Caco-2 (cell line): ENCODE measurements at regions not wholly inside any gene's neighbourhood (a gene's known extent, or its start where the extent isn't known, plus 50 kb on each side); places are given as distances from the start of the nearest gene placed in this dataset.

Source experiments
- BruUV-seq: library from RNA; stranded (reverse); fragments of 400-500 nt; replicated peaks from 2 replicates; lab custom pipeline; 2021; lab: Mats Ljungman, UMichigan
- CTCF ChIA-PET: fragments of 300-600 bp; sonication (Branson Sonifier 250); formaldehyde crosslinking; loops from one replicate; lab custom pipeline; 2022; ENCODE audit warnings: antibody characterized with exemption; lab: Charles Lee
- POLR2A ChIA-PET: fragments of 300-600 bp; sonication (Branson Sonifier 250); formaldehyde crosslinking; loops from one replicate; lab custom pipeline; 2022; ENCODE audit warnings: antibody characterized with exemption; lab: Charles Lee
- DNase-seq, 2 experiments: peaks; one replicate each; pipeline versions ENCODE4 v3.0.0 to v3.0.0-alpha.2; 2020 to 2022
- H3K27me3 ChIP-seq: replicated peaks from 2 replicates; pipeline ENCODE4 v1.6.0; 2011; ENCODE audit warnings: low read length; ENCODE audit not compliant: control insufficient read depth, insufficient read depth
- H3K36me3 ChIP-seq: 2 replicates; pipeline ENCODE4 v1.5.1; 2011; ENCODE audit warnings: low read length; ENCODE audit not compliant: control insufficient read depth, insufficient read depth
- H3K4me1 ChIP-seq: fragments of 250-450 bp; sonication (Bioruptor Pico); 2 replicates; pipeline ENCODE4 v1.5.1; 2020; ENCODE audit warnings: mild to moderate bottlenecking
- H3K4me3 ChIP-seq: 2 replicates; pipeline ENCODE4 v1.5.1; 2011; ENCODE audit warnings: low read depth, mild to moderate bottlenecking, control low read depth, low read length
- H3K9me3 ChIP-seq: fragments of 250-450 bp; sonication (Bioruptor Pico); 2 replicates; pipeline ENCODE4 v1.5.1; 2020; ENCODE audit warnings: mild to moderate bottlenecking, moderate library complexity
- H3K27ac Mint-ChIP-seq: one replicate; pipeline ENCODE4 v1.8.0; 2022; ENCODE audit warnings: mixed read lengths; ENCODE audit not compliant: unreplicated experiment
- H3K27me3 Mint-ChIP-seq: one replicate; pipeline ENCODE4 v1.8.0; 2022; ENCODE audit warnings: mixed read lengths; ENCODE audit not compliant: insufficient read depth, unreplicated experiment
- H3K36me3 Mint-ChIP-seq: one replicate; pipeline ENCODE4 v1.8.0; 2022; ENCODE audit warnings: mild to moderate bottlenecking, mixed read lengths; ENCODE audit not compliant: insufficient read depth, unreplicated experiment
- H3K4me1 Mint-ChIP-seq: one replicate; pipeline ENCODE4 v1.8.0; 2022; ENCODE audit warnings: low read depth, mixed read lengths; ENCODE audit not compliant: unreplicated experiment
- H3K4me3 Mint-ChIP-seq: one replicate; pipeline ENCODE4 v1.8.0; 2022; ENCODE audit warnings: mild to moderate bottlenecking, moderate library complexity, mixed read lengths; ENCODE audit not compliant: unreplicated experiment
- H3K9me3 Mint-ChIP-seq: one replicate; pipeline ENCODE4 v1.8.0; 2022; ENCODE audit warnings: mixed read lengths; ENCODE audit not compliant: unreplicated experiment
- CTCF ChIP-seq, 2 experiments: fragments of 200-600 bp in 1 of 2; IDR thresholded peaks; 1 replicate in 1 of 2; 2 replicates in 1 of 2; pipeline versions ENCODE4 v1.5.1 to v1.8.0; 2011 to 2022; ENCODE audit warnings: antibody characterized with exemption in 1 of 2, control low read depth in 1 of 2, inconsistent platforms in 1 of 2, low read depth in 1 of 2, low read length in 1 of 2, mild to moderate bottlenecking in 1 of 2, moderate library complexity in 1 of 2; ENCODE audit not compliant: insufficient read depth in 1 of 2, severe bottlenecking in 1 of 2, unreplicated experiment in 1 of 2
- intact Hi-C: fragments of 100-400 bp; cut with micrococcal nuclease; formaldehyde crosslinking; loops from one replicate; pipeline ENCODE4 v1.10.0; 2022; ENCODE audit not compliant: unreplicated experiment

- no peak overlapping the region for H3K27ac Mint-ChIP-seq
- no peaks in the 10 kb centered on the region for H3K27me3 Mint-ChIP-seq
- Histone ChIP-seq H3K4me1 (peaks cover 19% of the 10 kb centered on the region), H3K4me3 (no peak overlapping the region), H3K36me3 (no peaks in the 10 kb centered on the region), H3K27me3 (no peaks in the 10 kb centered on the region), H3K9me3 (no peaks in the 10 kb centered on the region)
- no peak for DNase-seq
- no peaks in the 10 kb centered on the region for H3K36me3 Mint-ChIP-seq
- no peak for TF ChIP-seq CTCF (IDR thresholded peaks at IDR 0.05; ENCODE audit: insufficient read depth in 1 of 2, low read depth in 1 of 2, low read length in 1 of 2, severe bottlenecking in 1 of 2, unreplicated experiment in 1 of 2)
- POLR2A ChIA-PET, result no interaction called here
- intact Hi-C loops, result no loop called here
- H3K4me3 Mint-ChIP-seq, result no peak overlapping the region
- BruUV-seq, result no TSS peak
- CTCF ChIA-PET, result no interaction called here
- H3K9me3 Mint-ChIP-seq, result no peaks in the 10 kb centered on the region
- no peaks in the 10 kb centered on the region for H3K4me1 Mint-ChIP-seq
Observed at GRCh38 chr9:2286825-2287455, 271.8 kb downstream of the SMARCA2 start.

- intact Hi-C loops, result no loop called here
- no peaks in the 10 kb centered on the region for H3K9me3 Mint-ChIP-seq
- H3K4me3 Mint-ChIP-seq, result no peak overlapping the region
- CTCF ChIA-PET, result no interaction called here
- no peaks in the 10 kb centered on the region for H3K27me3 Mint-ChIP-seq
- BruUV-seq, result no TSS peak
- H3K4me3 ChIP-seq, result no peak overlapping the region
- H3K4me1 ChIP-seq, result peaks cover 22% of the 10 kb centered on the region
- no peak for DNase-seq
- TF ChIP-seq CTCF (IDR thresholded peaks at IDR 0.05; ENCODE audit: insufficient read depth in 1 of 2, low read depth in 1 of 2, low read length in 1 of 2, severe bottlenecking in 1 of 2, unreplicated experiment in 1 of 2), result no peak
- H3K36me3 ChIP-seq, result no peaks in the 10 kb centered on the region
- H3K27me3 ChIP-seq, result no peaks in the 10 kb centered on the region
- no peak overlapping the region for H3K27ac Mint-ChIP-seq
- no peaks in the 10 kb centered on the region for H3K4me1 Mint-ChIP-seq
- H3K36me3 Mint-ChIP-seq, result no peaks in the 10 kb centered on the region
- H3K9me3 ChIP-seq, result no peaks in the 10 kb centered on the region
- POLR2A ChIA-PET, result no interaction called here
Observed at GRCh38 chr9:2288309-2288708, 273.2 kb downstream of the SMARCA2 start.

- intact Hi-C loops, result no loop called here
- H3K9me3 ChIP-seq, result no peaks in the 10 kb centered on the region
- Mint-ChIP-seq H3K27ac (no peak overlapping the region), H3K4me3 (no peak overlapping the region), H3K4me1 (no peaks in the 10 kb centered on the region), H3K36me3 (no peaks in the 10 kb centered on the region), H3K27me3 (no peaks in the 10 kb centered on the region), H3K9me3 (no peaks in the 10 kb centered on the region)
- POLR2A ChIA-PET, result no interaction called here
- CTCF ChIA-PET, result no interaction called here
- H3K4me1 ChIP-seq, result peaks cover 22% of the 10 kb centered on the region
- TF ChIP-seq CTCF (IDR thresholded peaks at IDR 0.05; ENCODE audit: insufficient read depth in 1 of 2, low read depth in 1 of 2, low read length in 1 of 2, severe bottlenecking in 1 of 2, unreplicated experiment in 1 of 2), result no peak
- H3K27me3 ChIP-seq, result no peaks in the 10 kb centered on the region
- no peak for DNase-seq
- no peaks in the 10 kb centered on the region for H3K36me3 ChIP-seq
- BruUV-seq, result no TSS peak
- H3K4me3 ChIP-seq, result no peak overlapping the region
Observed at GRCh38 chr9:2289263-2289662, 274.1 kb downstream of the SMARCA2 start.
